GM23248 (cell line): ENCODE measurements at regions not wholly inside any gene's neighbourhood (a gene's known extent, or its start where the extent isn't known, plus 50 kb on each side); places are given as distances from the start of the nearest gene placed in this dataset.

Source experiments
- DNase-seq: peaks from one replicate; pipeline ENCODE4 v3.0.0-alpha.2; 2015
- H2AFZ ChIP-seq: fragments of 200-600 bp; sonication (generic); 2 replicates; pipeline ENCODE4 v1.6.1; 2016; ENCODE audit warnings: antibody characterized with exemption
- H3F3A ChIP-seq: fragments of 200-600 bp; sonication (generic); 2 replicates; pipeline ENCODE4 v1.6.1; 2016; ENCODE audit warnings: mild to moderate bottlenecking, antibody characterized with exemption, mixed run types; ENCODE audit not compliant: insufficient read depth
- H3K27ac ChIP-seq: fragments of 200-600 bp; sonication (generic); 2 replicates; pipeline ENCODE4 v1.5.1; 2016; ENCODE audit warnings: mild to moderate bottlenecking
- H3K27me3 ChIP-seq: fragments of 200-600 bp; sonication (generic); replicated peaks from 2 replicates; pipeline ENCODE4 v1.6.1; 2016; ENCODE audit warnings: mild to moderate bottlenecking; ENCODE audit not compliant: insufficient read depth
- H3K36me3 ChIP-seq: fragments of 200-600 bp; sonication (generic); 2 replicates; pipeline ENCODE4 v1.6.1; 2016; ENCODE audit warnings: low read depth, mild to moderate bottlenecking
- H3K4me1 ChIP-seq: fragments of 200-600 bp; sonication (generic); 2 replicates; pipeline ENCODE4 v1.6.1; 2016; ENCODE audit warnings: mild to moderate bottlenecking; ENCODE audit not compliant: insufficient read depth
- H3K4me2 ChIP-seq: fragments of 200-600 bp; sonication (generic); one replicate; pipeline ENCODE4 v1.6.1; 2016; ENCODE audit warnings: mild to moderate bottlenecking; ENCODE audit not compliant: unreplicated experiment
- H3K4me3 ChIP-seq: fragments of 200-600 bp; sonication (generic); 2 replicates; pipeline ENCODE4 v1.5.1; 2016; ENCODE audit warnings: mild to moderate bottlenecking
- H3K79me2 ChIP-seq: fragments of 200-600 bp; sonication (generic); 2 replicates; pipeline ENCODE4 v1.6.1; 2016; ENCODE audit warnings: mild to moderate bottlenecking; ENCODE audit not compliant: insufficient read depth
- H3K9ac ChIP-seq: fragments of 200-600 bp; sonication (generic); 2 replicates; pipeline ENCODE4 v1.6.1; 2016; ENCODE audit warnings: mild to moderate bottlenecking
- H3K9me2 ChIP-seq: fragments of 200-600 bp; sonication (generic); 2 replicates; pipeline ENCODE4 v1.6.1; 2016; ENCODE audit warnings: mixed run types, mild to moderate bottlenecking, moderate library complexity; ENCODE audit not compliant: insufficient read depth
- H3K9me3 ChIP-seq: fragments of 200-600 bp; sonication (generic); one replicate; pipeline ENCODE4 v1.6.1; 2017; ENCODE audit warnings: low read depth
- H4K20me1 ChIP-seq: fragments of 200-600 bp; sonication (generic); 2 replicates; pipeline ENCODE4 v1.6.0; 2016; ENCODE audit not compliant: insufficient read depth
- EZH2 ChIP-seq: fragments of 200-600 bp; sonication (generic); IDR thresholded peaks from 2 replicates; pipeline ENCODE4 v1.6.1; 2018; ENCODE audit warnings: antibody characterized with exemption, mild to moderate bottlenecking; ENCODE audit not compliant: insufficient read depth, poor library complexity, severe bottlenecking
- EZH2phosphoT487 ChIP-seq: fragments of 200-600 bp; sonication (generic); IDR thresholded peaks from 2 replicates; pipeline ENCODE4 v1.6.1; 2018; ENCODE audit warnings: antibody characterized with exemption, moderate library complexity, mild to moderate bottlenecking, low read depth; ENCODE audit not compliant: insufficient read depth
- WGBS, 2 experiments: methylation state at CpG; one replicate each; pipeline ENCODE4 v1.1.6; 2015 to 2017; ENCODE audit warnings: low lambda C conversion rate in 2 of 2, low coverage in 1 of 2; ENCODE audit errors: missing lambda C conversion rate in 2 of 2; 5-methylcytosine and 5-hydroxymethylcytosine counted together
- in situ Hi-C: fragments of 300-500 bp; cut with MboI; formaldehyde crosslinking; loops from 2 replicates; pipeline ENCODE4 v1.15.0; 2020

DNA sequence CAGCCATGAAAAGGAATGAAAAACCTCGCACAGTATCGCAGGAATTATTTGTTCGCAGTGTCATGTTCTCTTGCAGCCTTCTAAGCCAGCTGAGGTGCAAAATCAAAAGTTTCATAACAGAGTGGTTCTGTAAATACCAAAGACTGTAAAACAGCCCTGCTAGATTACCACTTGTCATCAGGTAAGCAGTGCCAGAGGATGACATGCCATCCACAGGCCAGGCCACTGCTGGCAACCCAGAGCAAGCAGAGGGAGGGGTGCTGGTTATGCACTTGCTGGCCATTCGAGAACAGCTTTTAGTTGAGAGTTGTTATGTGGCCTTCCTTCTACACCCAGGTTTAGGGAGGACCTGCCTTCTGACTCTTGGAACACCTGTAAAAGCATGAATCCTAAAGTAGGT is 114.3 kb upstream of the MGAT5 start:
- no peak overlapping the region for H3K9ac ChIP-seq
- H3F3A ChIP-seq = peaks cover 9% of the 10 kb centered on the region; the same call in 1 of the 2 replicates
- TF ChIP-seq EZH2 (no peak), EZH2phosphoT487 (no peak)
- peaks cover 27% of the 10 kb centered on the region for H3K4me1 ChIP-seq
- in situ Hi-C loops = no loop called here
- H3K36me3 ChIP-seq = no peaks in the 10 kb centered on the region
- no peaks in the 10 kb centered on the region for H3K9me3 ChIP-seq
- 92 to 95% methylated on average over 4 of the region's 4 CpGs for WGBS, 2 experiments
- no peaks in the 10 kb centered on the region for H3K27me3 ChIP-seq
- no peaks in the 10 kb centered on the region for H3K9me2 ChIP-seq
- no peak overlapping the region for H3K27ac ChIP-seq
- H3K79me2 ChIP-seq = peaks cover 21% of the 10 kb centered on the region
- H3K4me3 ChIP-seq = no peak overlapping the region
- H3K4me2 ChIP-seq = no peak overlapping the region
- no peak overlapping the region for H2AFZ ChIP-seq
- no peaks in the 10 kb centered on the region for H4K20me1 ChIP-seq
- no peak for DNase-seq

DNA sequence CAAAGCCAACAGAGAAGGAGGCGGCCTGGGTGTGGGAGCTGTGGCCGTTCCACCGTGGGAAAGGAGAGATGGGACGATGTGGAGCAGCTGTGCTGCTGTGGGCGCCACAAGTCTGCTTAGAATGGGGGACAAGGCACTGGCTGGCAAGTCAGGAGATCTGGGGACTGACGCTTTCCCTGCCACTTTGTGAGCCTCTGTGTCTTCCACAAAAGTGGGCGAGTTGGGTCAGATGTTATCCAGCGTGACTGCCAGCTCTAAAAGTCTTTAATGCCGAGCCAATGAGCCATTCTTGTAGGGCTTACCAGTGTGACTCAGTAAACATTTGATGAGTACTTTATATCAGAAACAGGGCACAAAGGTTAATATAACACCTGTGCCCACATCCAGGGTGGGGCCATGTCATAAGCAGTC is 113.6 kb upstream of the MGAT5 start:
- 81 to 85% methylated on average over 9 of the region's 9 CpGs for WGBS, 2 experiments
- no peak for DNase-seq
- H3K4me3 ChIP-seq = no peak overlapping the region
- H3K9me2 ChIP-seq = no peaks in the 10 kb centered on the region
- peaks cover 27% of the 10 kb centered on the region for H3K4me1 ChIP-seq
- H4K20me1 ChIP-seq = no peaks in the 10 kb centered on the region
- no peaks in the 10 kb centered on the region for H3K9me3 ChIP-seq
- H3K4me2 ChIP-seq = no peak overlapping the region
- no peaks in the 10 kb centered on the region for H3K27me3 ChIP-seq
- no peak for TF ChIP-seq EZH2
- TF ChIP-seq EZH2phosphoT487 = no peak
- peaks cover 19% of the 10 kb centered on the region for H3K79me2 ChIP-seq
- in situ Hi-C loops = no loop called here
- no peak overlapping the region for H3K27ac ChIP-seq
- no peak overlapping the region for H2AFZ ChIP-seq
- no peaks in the 10 kb centered on the region for H3K36me3 ChIP-seq
- H3K9ac ChIP-seq = no peak overlapping the region
- H3F3A ChIP-seq = peaks cover 9% of the 10 kb centered on the region; the same call in 1 of the 2 replicates

DNA sequence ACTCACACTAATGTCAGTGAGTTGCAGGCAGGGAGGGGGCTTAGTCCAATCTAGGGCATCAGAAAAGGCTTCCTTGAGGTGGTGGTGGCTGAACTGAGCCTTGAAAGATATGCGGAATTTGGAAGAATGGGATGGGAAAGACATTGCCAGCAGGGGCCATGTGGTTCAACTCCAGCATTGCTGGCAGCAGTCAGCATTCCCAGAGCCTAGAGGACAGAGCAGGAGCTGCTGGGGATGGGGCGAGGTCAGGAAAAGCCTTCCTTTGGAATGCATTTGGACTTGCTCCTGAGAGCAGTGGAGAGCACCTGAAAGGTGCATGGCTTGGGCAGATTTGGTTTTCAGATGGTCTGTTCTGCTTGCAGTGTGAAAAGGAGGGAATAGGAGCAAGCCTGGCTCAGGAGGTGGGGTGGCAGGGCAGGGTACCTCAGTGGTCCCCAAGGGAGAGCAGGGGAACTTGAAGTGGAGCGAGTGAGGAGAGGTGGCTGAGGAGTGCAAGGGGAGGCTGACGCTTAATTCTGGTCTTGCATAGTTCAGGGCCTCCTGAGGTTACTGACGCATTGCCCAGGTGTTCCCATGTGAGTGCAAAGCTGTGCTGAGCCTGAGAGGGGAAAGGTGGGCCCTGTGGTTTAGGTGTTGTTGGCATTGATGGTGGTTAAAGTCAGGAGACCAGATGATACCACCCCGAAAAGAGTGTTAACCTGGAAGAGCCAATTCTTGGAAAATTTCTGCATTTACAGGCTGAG is 112.1 kb upstream of the MGAT5 start:
- Histone ChIP-seq H3K4me1 (peaks cover 34% of the 10 kb centered on the region), H3K79me2 (peaks cover 26% of the 10 kb centered on the region; the same call in 1 of the 2 replicates), H3K27me3 (no peaks in the 10 kb centered on the region), H3F3A (peaks cover 11% of the 10 kb centered on the region; the same call in 1 of the 2 replicates), H2AFZ (no peak overlapping the region), H3K27ac (no peak overlapping the region), H3K4me3 (no peak overlapping the region), H3K9ac (no peak overlapping the region), H3K4me2 (no peak overlapping the region), H4K20me1 (no peaks in the 10 kb centered on the region), H3K9me3 (no peaks in the 10 kb centered on the region), H3K36me3 (no peaks in the 10 kb centered on the region), H3K9me2 (no peaks in the 10 kb centered on the region)
- WGBS, 2 experiments = 95 to 97% methylated on average over 6 of the region's 6 CpGs
- in situ Hi-C loops = no loop called here
- TF ChIP-seq EZH2phosphoT487 = no peak
- no peak for TF ChIP-seq EZH2
- no peak for DNase-seq

DNA sequence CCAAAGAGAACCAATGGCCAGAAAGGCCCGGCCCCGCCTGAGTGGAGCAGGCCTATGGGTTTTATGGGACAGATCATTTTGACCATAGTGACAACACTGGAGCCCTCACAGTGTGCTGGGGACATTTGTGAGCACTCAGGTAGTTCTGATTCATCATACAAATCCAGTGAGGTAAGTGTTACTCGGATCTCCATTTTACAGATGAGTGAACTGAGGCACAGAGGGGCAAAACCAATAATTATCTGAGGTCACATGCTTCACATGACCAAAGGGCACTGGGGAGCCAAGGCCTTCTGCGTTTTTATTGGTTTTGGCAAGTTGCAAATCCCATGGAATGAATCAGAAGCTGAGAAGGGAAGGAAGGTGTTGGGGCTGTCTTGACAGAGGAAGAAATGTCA is 111.5 kb upstream of the MGAT5 start:
- TF ChIP-seq EZH2 (no peak), EZH2phosphoT487 (no peak)
- Histone ChIP-seq H3K9ac (no peak overlapping the region), H3F3A (peaks cover 13% of the 10 kb centered on the region), H3K36me3 (no peaks in the 10 kb centered on the region), H3K27me3 (no peaks in the 10 kb centered on the region), H3K27ac (no peak overlapping the region), H2AFZ (no peak overlapping the region), H4K20me1 (no peaks in the 10 kb centered on the region), H3K4me2 (no peak overlapping the region), H3K4me1 (peaks cover 34% of the 10 kb centered on the region), H3K4me3 (no peak overlapping the region), H3K9me3 (no peaks in the 10 kb centered on the region), H3K79me2 (peaks cover 26% of the 10 kb centered on the region; the same call in 1 of the 2 replicates), H3K9me2 (no peaks in the 10 kb centered on the region)
- WGBS, 2 experiments = 84 to 87% methylated on average over 4 of the region's 4 CpGs
- in situ Hi-C loops = no loop called here
- no peak for DNase-seq

DNA sequence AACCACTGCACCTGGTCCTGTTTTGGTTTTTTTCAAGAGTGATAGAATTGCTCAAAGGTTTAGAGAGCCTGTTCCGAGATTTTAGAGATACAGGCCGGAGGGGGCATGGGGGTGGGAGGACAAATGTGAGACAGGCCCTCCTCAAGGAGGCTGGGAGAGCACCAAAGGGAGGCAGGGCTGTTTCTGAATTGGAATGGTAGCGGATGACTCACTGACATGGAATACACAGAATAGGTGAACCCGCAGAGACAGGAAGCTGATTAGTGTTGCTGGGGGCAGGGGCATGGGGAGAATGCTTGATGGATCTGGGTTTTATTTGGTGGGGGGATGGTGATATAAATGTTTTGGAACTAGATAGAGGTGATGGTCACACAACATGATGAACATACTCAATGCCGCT is 111.0 kb upstream of the MGAT5 start:
- H3K9me3 ChIP-seq = no peaks in the 10 kb centered on the region
- H4K20me1 ChIP-seq = no peaks in the 10 kb centered on the region
- no peak overlapping the region for H3K4me3 ChIP-seq
- H3K4me1 ChIP-seq = peaks cover 33% of the 10 kb centered on the region
- DNase-seq = peak; percentile 29
- H3K4me2 ChIP-seq = no peak overlapping the region
- no peaks in the 10 kb centered on the region for H3K27me3 ChIP-seq
- peaks cover 26% of the 10 kb centered on the region; the same call in 1 of the 2 replicates for H3K79me2 ChIP-seq
- in situ Hi-C loops = no loop called here
- no peaks in the 10 kb centered on the region for H3K9me2 ChIP-seq
- peaks cover 13% of the 10 kb centered on the region for H3F3A ChIP-seq
- no peak overlapping the region for H3K27ac ChIP-seq
- H3K36me3 ChIP-seq = no peaks in the 10 kb centered on the region
- H3K9ac ChIP-seq = no peak overlapping the region
- WGBS, 2 experiments = 83 to 89% methylated on average over 4 to 5 of the region's 5 CpGs
- H2AFZ ChIP-seq = no peak overlapping the region
- no peak for TF ChIP-seq EZH2
- TF ChIP-seq EZH2phosphoT487 = no peak
